HG03108 (cell line): ENCODE measurements at regions not wholly inside any gene's neighbourhood (a gene's known extent, or its start where the extent isn't known, plus 50 kb on each side); places are given as distances from the start of the nearest gene placed in this dataset.

Experiments used
- ATAC-seq: cut with Tn5 transposase; IDR thresholded peaks from one replicate; pipeline ENCODE4 v1.9.1; 2021; ENCODE audit warnings: moderate library complexity; ENCODE audit not compliant: unreplicated experiment

DNA sequence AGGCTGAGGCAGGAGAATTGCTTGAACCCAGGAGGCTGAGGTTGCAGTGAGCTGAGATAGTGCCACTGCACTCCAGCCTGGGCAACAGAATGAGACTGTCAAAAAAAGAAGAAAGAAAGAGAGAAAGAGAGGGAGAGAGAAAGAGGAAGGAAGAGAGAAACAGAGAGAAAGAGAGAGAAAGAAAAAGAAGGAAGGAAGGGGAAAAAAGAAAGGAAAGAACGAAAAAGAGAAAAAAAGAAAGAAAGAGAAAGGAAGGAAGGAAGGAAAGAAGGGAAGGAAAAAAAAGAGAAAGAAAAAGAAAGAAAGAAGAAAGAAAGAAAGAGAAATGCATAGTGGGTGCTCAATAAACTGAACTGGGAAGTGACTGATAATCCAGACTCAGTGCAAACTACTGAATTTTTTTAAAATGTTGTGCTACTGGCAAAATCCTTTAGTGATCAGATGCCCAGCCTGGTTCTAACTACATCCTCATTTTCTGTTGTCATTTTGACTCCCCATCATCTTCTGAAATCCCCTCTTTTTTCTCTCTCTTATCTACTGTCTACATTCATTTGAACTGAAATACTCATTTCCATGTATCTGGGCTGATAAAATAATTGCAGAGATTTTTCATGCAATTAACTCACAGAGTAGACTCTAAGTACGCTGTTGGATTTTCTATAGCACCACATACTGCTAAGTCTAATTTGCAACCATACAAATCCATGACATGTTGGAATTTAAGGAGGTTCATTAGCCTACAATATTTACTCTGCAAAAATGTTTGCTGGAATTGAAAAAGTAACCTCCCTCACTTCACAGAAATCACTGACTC, 85.3 kb upstream of the HIVEP1 start:
- ATAC-seq, result no peak

DNA sequence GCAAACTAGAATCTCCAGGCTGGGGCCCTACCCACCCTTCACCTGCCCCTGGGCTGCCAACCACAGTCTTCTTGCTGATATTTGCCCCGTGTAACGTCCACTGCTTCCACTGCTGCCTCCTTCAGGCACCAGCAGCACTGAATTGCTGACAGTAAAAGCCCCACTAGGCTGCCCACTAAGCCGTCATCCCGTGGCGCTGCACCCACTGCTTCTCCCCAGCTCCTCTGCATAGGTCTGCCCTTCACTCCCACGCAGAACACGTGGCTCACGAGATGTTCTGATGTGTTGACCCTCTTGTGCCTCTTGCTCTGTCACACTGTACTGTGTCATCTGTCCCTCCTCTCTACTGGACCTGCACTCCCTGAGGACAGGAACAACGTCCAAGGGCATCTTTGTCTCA, 86.3 kb upstream of the HIVEP1 start:
- no peak for ATAC-seq

DNA sequence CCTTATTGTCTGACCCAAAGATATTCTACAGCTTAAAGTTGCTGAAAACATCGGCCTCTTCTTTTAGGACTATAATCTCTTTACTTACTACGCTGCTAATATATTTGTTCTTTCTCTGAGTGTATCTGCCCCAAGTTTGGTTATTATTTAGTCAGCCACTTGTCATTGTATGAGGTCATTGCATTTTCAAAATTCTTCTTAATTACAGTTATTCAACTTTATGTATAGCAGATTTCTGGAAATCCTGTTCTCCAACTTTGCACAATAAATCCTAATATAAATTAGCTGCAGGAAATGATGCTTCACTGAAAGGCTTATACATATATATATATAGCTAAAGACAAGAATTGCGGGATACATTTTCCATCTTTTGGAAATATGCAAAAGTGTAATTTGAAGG, 88.5 kb upstream of the HIVEP1 start:
- ATAC-seq, result no peak

DNA sequence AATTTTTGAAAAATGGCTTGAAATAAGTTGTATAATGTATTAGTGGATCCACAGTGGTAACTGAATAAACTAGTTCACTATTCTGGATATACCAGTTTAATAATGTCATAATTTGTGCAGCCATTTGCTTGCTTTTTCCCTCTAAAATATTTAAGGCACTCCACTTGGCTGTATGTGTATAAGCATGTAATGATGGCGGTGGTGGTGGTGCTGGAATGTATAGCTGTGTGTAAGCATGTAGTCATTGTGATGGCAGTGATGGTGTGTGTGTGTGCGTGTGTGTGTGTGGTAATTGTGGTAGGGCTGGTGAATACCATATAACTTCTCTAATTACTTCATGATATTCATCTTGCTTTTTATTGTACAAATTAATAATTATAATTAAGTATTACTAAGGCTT, 89.2 kb upstream of the HIVEP1 start:
- no peak for ATAC-seq

DNA sequence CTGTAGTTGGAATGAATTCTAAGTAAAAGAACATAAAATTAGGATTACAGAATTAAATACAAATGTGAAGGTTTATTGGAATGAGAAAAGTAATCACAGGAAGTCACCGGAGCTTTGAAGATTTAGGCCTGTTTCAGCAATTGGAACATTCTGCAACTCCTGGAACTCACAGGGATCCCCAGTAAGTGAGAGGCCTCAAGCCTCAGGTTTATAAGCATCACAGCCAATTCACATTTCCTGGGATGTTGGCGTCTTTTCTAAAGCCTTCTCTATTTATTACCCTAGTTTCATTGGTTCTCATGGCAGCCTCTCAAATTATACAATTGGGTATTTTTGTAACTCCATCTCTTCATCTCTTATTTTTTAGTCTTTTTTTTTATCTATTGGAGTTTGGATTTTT, 90.4 kb upstream of the HIVEP1 start:
- ATAC-seq, result no peak

DNA sequence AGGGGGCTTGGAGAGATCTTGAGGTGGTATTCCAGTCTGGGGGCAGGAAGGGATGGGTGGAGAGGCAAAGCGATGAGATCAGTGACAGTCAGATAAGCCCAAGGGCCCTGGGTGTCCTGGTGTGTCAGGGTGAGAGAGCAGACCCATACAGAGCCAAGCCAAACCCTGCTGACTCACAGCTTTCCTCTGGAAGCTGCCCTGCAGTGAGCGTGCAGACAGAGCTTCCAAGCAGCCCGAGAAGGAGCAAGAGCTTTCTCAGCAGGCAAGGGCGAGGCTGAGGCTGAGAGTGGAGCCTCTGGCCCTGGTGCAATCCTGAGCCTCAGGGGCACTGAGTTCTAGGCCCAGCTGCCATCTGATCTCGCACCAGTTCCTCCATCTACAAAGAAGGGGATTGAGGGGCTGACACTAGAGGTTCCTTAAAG, 91.1 kb upstream of the HIVEP1 start:
- no peak for ATAC-seq

DNA sequence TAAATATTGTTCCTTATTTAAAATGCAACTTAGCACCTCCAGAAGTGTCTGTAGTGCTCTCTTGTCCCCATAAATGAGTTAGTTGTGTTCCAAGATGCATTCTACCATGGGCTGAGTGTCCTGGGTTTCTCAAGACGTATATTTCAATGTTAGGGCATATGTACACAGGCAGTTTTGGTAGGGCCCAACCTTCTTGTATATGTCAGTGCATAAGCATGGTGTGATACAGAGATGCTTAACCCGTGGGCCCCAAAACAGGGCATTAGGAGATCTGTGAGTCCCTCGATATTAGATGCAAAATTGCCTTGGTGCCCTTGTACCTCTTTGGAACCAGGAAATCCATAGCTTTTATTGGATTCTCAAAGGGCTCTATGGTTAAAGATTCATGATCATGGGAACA, 91.5 kb upstream of the HIVEP1 start:
- no peak for ATAC-seq

DNA sequence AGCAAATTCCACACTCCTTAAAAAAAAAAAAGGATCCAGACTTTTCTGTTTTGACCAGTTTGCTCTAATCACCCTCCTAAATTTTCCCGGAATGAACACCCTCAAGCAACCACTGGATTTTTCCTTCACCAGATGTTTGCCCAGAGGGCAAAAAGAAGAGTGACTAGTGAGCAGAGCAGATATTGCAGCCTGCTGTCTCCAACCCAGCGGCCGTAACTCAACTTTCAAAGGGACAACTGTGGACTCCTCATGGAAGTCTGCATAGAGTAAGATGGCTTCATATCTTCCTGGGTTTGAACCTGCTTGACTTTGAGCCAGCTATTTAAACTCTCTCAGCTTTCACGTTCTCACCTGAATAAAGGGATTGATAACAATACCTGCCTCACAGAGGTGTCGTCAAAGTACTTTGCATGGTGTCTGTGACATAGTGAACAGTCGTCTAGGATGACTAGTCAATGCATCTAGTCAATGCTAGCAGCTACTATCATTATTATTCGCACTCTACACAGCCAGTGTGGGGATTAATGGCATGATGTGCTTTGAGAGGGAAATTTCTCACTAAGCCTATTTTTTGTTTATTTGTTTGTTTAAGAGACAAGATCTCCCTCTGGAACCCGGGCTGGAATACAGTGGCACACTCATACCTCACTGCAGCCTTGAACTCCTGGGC, 92.2 kb upstream of the HIVEP1 start:
- ATAC-seq, result no peak

DNA sequence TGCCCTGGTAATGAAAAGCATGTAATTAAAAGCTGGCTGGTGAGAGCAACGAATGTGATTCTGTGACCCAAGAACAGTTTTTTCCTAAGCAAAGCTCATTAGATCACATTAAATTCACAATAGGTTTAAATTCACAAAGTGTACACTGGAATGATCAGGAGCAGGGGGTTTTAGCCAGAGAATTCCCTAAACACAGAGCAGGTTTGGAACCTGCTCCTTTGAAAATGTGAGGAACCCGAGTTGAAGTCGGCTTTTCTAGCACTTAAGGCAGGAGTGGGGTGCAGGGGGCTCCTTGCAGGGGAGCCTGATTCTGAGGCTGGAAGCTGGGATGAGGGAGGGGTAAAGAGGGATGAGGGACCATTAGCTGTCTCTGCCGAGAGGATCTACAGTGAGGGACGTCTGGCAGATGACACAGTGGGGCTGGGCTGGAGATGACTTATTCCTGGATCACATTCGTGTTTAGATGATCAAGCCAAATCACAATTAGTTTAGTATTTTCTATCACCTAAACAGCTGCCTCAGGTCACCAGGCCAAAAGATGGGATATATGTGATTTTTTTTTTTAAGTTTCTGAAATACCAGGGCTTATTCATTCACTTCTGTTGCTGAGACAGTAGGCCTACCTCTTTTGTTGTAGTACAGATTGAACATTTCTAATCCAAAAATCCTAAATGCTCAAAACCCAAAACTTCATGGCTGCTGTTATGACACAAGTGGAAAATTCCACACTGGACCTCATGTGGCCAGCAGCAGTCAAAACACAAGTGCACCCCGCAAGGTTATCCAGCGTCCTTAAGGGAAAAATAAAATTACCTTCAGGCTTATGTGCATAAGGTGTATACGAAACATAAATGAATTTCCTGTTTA, 93.1 kb upstream of the HIVEP1 start:
- no peak for ATAC-seq

DNA sequence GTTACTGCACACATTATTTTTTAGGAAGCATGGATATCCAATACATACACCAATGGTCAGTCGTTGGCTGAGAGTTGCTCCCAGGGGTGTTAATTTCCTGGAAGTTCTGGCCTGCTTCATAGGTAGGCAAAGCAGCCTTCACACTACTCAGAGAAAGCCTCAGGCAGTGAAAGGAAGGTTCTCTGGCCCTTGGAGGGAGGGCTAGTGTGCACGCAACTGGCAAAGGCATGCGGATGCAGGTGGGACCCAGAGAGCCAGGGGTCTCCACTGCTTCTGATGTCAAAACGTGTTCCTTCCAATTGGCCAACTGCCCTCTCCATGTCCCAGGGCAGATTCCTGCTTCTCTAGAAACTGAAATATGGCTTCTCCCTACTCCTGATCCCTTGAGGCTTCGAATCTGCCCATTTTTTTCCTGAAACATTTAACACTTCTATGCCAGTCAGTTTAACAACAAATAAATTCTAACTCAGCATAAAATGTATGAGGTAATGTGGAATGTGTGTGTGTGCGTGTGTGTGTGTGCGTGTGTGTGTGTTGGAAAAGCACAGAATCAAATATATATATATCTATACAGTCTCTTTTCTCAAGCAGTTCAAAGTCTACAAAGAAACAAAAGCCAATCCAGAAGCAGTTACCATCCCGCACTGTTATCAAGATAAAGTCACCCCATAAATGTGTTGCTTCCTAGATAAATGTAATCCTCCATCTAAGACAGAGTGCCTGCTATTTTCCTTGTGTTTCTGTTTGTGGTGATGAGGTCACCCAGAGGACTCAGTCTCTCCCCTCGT, 94.0 kb upstream of the HIVEP1 start:
- no peak for ATAC-seq

DNA sequence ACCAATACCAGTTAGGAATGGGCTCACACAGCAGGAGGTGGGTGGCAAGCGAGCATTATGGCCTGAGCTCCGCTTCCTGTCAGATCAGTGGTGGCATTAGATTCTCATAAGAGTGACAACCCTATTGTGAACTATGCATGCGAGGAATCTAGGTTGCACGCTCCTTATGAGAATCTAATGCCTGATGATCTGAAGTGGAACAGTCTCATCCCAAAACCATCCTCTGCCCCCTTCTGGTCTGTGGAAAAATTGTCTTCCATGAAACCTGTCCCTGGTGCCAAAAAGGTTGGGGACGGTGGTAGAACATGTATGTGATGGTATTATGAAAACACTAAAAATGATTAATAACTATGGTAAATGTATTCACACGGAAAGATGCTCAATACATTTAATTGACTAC, 99.7 kb upstream of the HIVEP1 start:
- no peak for ATAC-seq

DNA sequence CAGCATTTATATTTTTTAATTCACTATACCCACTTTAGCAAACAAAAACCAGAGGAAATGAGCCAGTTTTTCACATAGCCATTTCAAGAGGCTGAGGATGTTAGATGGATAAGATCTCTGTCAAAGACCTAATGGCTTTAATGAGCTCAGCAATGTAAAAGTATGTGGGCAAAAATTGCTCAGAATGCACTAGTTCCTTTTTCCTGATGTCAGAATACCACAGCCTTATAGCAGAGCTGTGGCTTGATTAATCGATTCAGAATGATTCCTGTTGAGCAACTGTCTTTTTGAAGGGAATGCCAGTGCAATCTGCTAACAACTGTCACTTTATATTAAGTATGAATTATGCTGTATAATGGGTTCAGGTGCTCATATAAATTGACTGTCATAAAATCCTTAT, 100.6 kb upstream of the HIVEP1 start:
- no peak for ATAC-seq

DNA sequence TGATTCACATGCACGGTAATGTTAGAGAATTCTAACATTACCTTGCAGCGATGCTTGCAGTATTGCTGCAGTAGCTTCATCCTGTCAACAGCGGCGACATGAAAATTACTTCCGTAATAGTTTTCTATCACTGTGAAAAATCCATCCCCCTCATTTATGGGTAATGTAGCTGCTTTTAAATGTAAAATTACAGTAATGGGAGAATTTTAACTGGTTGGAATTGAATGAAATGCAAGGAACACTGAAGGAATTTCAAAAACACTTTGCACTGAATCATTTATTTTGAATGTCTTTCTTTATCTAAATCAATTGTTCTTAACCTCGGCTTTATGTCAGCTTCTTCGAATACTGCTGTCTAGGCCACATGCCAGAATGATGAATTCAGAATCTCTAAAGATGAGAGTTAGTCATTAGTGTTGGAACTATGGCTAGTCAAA, 102.4 kb upstream of the HIVEP1 start:
- no peak for ATAC-seq

DNA sequence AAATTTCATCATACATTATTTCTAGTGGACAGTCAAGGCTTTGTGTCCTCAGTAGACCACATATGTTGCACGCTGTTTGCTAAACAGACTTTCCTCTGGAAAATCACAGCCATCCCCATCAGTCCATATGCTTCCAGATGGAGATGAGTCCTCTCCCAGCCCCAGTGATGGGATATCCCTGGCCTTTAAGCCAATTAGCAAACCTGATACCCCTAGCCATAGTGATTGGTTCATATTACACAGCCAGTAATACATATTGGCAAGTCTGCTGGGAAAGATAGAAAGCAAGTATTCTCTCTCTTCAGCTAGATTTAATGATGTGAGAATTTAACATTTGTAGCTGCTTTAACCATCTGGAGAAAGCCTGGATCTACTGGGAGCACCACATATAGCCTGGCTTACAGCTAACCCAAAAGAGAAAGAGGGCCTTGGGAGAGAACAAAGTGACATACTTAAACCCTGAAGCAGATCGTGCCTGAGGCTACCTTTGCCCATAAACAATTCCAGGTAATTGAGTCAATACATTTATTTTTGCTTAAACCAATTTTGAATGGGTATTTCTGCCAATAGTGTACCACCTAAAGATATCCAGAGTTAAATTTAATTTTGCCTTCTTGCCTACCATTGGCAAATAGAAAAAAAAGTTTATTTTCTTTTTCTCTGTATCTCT, 103.5 kb upstream of the HIVEP1 start:
- no peak for ATAC-seq

DNA sequence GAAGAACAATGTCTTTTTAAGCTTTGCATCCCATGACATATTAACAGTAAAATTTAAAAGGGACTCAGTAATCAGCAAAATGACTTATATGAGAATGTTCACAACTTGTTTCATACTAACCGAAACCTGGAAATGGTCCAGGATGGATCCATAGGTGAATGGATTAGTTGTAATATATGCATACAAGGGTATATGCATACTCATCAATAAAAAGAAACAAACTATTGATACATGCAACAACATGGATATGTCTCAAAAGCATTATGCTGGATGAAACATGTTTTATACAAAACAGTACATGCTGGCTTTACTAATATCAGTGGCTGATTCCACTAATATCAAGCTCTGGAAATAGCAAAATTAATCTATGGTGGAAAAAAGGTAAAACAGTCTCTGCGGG, 108.5 kb upstream of the HIVEP1 start:
- ATAC-seq, result no peak

DNA sequence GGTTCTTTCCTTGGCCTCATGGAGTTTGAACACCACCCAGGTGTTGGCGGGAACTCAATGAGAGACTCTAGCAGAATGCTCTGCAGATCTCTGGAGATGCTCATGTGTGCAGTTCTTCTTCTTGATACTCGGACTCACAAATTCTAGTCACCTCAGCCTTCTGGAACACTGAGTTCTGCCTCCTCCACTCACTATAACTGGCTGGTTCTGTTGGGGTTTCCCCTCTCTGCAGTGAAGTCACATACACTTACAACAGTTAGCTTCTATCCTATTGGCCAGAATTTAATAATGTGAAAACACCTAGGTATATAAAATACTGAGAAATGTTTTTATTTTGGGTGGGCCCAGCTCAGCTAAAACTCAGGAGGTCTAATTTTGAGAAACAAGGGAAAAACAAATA, 109.6 kb upstream of the HIVEP1 start:
- ATAC-seq, result no peak

DNA sequence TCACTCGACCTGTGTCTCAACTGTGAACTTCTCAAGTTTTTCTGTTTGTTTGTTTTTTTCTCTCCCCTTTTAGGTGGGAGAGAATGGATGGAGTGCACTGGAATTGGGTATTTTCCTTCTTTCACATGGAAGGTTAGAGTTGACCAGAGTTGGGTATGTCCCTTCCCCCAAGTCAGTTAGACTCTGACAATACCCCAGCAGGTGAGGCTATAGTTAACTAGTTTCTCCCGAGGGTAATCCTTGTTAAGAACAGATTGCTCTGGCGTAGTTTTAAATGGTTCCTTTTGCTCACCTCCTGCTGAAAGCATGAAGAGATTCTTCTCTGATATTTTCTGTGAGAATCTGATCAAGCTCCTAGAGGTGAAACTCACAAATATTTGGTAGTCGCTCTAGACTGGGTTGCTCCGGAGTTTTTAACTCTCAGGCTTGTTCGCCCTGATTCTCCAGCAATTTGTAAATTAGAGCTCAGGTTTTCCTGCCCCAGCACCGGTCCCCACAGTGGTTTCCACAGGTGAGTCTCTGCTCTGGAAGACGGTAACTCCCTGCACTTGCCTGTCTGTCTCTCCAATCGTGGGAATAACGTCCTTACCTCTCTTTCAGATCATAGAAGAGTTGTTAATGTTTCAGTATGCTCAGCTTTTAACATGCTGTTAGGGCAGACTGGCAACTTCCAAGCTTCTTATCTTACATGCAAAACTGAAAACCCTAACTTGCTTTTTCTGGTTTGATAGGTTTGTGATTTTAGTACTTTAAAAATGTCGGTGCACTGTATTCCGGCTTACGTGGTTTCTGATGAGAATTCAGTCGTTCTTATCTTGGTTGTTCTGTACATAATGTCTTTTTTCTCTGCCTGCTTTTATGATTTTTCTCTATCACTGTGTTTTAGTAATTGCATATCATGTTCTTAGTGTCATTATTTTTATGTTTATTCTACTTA, 111.2 kb upstream of the HIVEP1 start:
- ATAC-seq, result no peak

DNA sequence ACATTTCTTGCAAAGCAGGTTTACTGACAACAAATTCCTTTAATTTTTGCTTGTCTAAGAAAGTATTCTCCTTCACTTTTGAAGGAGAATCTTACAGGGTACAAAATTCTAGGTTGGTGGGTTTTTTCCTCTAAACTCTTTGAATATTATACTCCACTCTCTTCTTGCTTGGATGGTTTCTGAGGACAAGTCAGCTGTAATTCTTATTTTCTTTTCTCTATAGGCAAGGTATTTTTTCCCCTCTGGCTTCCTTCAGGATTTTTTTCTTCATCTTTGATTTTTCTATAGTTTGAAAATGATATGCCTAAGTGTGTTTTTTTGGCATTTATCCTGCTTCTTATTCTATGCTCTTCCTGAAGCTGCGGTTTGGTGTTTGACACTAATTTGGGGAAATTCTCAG, 112.5 kb upstream of the HIVEP1 start:
- ATAC-seq, result no peak

DNA sequence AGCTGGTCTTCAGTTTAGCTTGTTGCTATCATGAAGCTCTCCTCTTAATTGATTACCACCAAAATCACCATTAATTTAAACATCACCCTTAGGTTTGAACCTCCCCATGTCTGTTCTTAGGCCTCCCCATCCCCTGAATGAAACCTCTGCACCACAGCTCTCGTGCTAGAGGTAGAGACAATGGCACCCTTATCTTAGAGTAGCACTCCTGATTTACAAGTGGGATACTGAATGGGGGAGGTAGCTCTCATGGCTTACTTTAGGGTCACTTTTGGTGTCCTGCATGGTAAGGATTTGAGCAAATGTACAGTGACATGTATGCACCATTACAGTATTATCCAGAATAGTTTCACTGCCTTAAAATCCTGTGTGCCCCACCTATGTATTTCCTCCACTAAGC, 115.6 kb upstream of the ADTRP start:
- no peak for ATAC-seq
